GM18502 (cell line): ENCODE measurements at regions not wholly inside any gene's neighbourhood (a gene's known extent, or its start where the extent isn't known, plus 50 kb on each side); places are given as distances from the start of the nearest gene placed in this dataset.

Experiments
- ATAC-seq: cut with Tn5 transposase; IDR thresholded peaks from one replicate; pipeline ENCODE4 v1.9.1; 2021; ENCODE audit warnings: mild to moderate bottlenecking; ENCODE audit not compliant: unreplicated experiment, poor library complexity

DNA sequence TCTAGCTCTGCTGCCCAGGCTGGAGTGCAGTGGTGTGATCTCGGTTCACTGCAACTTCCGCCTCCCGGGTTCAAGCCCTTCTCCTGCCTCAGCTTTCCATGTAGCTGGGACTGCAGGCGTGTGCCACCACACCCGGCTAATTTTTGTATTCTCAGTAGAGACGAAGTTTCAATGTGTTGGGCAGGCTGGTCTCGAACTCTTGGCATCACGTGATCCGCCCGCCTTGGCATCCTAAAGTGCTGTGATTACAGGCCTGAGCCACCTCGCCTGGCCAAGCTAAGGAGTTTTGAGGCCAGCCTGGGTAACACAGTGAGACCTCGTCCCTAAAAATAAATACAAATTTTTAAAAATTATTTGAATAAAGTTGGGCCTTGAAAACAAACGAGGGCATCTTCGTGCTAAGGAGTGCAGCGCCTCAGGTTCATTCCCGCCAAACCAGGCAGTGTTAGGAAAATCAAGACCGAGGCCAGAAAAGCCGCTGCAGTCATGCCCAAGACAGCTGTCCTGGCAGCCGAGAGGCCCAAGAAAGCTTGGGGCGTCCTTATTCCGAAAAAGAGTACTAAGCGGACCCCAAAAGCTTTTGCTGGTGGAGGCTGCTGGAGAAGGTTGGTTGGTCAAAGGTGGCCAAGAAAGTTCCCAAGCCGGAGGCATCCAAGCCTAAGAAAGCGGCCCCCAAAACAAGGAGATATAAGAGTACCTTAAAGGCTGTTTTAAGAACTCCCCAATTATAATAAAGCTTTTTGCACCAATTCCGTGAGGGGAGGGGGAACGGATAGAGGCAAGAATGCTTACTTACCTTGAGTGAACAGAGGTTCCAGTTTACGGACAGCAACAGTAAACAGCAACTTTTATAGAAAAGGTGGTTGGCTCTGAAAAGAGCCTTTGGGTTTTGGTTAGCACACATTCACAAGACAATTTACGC, 109.0 kb downstream of the HFE start:
- no peak for ATAC-seq

- peak; percentile 41 for ATAC-seq
Measured at GRCh38 chr6:26196846-26197635, 109.8 kb downstream of the HFE start.

DNA sequence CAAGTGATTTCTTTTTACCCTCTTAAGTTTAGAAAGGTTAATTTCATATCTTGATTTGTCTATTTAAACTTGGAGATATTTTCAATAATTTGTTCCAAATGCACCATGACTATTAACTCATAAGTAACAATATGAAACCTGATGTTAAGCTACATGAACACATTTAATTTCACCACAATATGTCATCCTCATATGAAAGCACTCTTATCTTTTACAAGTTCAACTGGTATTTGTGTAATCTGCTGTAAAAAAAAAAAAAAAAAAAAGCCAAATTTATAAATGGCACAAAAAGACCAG, 110.4 kb downstream of the HFE start:
- ATAC-seq: no peak

GRCh38 chr6:26197933-26198721, 110.9 kb downstream of the HFE start:
- ATAC-seq: no peak

DNA sequence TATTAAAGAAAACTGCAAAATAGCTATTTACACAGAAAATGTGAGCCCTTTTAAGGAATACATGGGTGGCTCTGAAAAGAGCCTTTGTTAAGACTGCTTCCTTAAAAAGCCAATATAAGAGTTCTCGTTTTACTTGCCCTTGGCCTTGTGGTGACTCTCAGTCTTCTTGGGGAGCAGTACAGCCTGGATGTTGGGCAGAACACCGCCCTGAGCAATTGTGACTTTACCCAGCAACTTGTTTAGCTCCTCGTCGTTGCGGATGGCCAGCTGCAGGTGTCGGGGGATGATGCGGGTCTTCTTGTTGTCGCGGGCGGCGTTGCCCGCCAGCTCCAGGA, 111.5 kb downstream of the HFE start:
- ATAC-seq: peak; percentile 4

DNA sequence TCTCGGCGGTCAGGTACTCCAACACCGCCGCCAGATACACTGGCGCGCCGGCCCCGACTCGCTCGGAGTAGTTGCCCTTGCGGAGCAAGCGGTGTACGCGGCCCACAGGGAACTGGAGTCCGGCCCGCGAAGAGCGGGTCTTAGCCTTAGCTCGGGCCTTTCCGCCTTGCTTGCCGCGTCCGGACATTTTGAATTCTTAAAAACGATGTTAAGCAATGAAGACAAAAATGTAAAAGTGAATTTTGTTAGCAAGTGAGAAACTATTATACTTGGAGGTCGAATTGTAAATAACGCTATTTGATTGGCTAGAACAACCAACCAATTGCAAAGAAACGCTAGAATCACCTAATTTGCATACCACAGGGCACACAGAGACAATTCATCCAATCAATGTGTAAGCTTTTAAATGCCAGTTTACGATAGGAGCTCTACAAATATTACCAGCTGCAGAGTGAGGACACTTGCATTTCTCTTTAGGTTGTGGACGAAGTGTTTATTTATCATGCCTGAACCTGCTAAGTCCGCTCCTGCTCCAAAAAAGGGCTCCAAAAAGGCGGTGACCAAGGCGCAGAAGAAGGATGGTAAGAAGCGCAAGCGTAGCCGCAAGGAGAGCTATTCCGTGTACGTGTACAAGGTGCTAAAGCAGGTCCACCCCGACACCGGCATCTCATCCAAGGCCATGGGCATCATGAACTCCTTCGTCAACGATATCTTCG, 112.0 kb downstream of the HFE start:
- ATAC-seq: peak; percentile 52

- ATAC-seq: peak; percentile 0
Measured at GRCh38 chr6:26199773-26200764, 112.8 kb downstream of the HFE start.

DNA sequence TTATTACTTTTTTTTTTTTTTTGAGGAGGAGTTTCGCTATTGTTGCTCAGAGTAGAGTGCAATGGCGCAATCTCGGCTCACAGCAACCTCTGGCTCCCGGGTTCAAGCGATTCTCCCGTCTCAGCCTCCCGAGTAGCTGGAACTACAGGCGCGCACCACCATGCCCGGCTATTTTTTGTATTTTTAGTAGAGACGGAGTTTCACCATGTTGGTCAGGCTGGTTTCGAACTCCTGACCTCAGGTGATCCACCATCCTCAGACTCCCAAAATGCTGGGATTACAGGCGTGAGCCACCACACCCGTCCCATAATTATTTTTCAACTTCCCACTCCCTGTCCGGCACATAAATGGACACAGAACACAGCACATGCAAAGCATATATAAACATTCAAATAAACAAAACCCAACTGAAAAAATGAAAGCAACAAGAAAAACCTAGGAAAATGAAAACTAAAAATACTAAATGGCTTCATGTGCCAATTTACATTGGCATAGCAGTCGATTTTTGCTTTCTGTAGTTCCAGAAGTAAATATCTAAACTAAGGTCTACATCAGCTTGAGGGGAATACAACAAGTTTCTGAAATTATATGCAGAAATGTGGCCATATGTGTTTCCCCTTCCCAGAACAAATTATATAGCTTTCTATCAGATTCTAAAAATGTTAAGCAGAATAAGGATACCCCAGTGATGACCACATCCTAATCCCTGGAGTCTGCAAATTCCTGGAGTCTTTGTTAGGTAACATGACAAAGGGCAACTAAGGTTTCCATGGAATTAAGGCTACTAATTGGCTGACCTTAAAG, 113.9 kb downstream of the HFE start:
- no peak for ATAC-seq

GRCh38 chr6:26202201-26202611, 115.0 kb downstream of the HFE start:
- no peak for ATAC-seq

DNA sequence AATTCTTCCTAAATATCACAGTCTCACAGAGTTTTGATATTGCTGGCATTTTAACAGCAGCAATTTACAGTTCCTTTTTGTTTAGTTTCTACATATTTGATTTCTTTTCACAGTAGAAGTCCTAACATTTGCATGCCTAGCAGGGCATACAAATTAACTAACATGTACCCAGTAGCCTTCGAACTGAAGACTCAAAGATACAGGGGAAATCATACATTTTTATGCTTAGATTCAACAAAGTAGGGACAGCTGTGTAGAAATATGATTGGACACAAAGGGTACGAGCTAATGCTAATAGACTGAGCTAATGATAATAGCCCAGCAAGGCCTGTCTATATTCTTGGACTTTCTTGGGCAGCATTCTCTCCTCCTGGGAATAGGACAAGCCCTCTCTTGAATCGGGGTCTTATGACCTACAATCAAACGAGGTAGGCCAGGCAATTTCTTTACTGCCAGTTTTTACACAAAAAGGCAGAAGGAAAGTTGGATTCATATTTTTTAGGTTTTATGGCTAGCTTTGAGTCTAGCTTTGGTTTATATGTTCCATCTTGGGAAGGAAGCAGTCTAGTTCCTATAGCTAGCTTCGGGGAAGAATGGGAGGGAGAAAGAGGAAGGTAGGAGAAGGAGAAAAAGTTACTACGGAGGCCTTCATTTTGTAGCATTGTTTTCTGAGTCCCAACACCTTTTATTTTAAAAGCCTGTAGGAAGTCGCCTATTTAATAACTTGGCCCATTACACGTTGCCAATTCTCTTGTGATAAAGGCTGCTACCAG, 115.8 kb downstream of the HFE start:
- no peak for ATAC-seq

- ATAC-seq: peak; percentile 57
Measured at GRCh38 chr6:26204332-26205160, 117.3 kb downstream of the HFE start.

DNA sequence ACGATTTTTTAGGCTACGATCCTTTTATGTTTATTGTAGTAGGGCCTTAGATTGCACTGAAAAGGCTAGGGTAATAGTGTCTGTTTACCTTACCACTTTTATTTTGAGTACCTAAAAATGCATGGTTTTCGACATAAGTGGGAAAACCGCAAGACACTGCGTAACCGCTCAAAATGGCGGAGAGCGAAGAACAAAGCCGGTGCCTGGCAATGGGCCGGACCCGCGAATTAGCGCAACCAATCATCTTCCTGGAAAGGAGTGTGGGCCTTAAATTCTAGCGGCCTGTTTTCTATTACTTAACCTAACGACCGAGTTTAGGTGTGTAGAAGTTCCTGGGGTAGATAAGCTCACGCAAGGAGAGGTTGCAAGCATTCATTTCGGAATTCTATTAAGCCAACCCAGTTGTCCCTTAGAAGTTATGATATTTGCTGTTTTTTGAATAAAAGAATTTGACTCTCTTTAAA, 118.0 kb downstream of the HFE start:
- peak; percentile 46 for ATAC-seq

GRCh38 chr6:26205625-26206574, 118.7 kb downstream of the HFE start:
- no peak for ATAC-seq

DNA sequence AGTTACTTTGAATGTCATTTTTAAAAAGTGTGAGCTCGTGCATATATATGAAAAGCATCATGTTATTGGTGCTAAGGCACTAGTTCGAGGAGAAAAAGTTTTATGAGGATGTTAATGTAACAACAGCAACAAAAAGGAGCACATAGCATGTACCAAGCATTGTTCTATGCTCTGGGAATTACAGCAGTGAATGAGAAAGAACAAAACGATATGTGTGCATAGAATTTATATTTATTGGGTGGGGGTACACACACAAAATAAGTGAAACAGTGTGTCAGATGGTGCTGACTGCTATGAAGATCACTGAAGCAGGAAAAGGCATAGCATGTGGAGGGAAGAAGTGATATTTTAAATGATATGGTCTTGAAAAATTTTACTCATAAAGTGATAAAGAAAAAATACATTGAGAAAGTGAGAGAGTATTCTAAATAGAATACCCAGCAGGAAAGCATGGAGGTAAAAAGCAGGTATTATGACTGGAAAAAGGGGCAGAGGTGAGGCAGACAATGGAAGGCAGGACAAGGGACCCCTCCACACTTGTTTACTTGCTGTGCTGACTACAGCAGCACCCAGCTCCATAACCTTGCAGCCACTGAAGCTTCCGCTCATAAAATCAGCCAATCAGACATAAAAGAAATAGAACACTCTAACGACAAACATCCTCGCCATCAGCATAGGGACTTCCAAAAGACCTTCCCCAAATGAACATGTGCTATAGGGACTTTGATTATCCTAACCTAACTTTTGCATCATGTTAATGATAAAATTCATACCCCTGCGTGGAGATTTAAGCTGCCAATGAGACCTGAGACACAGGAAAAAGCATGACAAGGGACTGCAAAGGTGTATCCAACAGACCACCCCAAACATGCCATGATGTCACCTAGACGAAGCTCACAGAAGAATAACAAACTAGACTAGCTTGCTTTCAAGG, 119.9 kb downstream of the HFE start:
- no peak for ATAC-seq
